SK-N-MC (cell line): ENCODE measurements at regions not wholly inside any gene's neighbourhood (a gene's known extent, or its start where the extent isn't known, plus 50 kb on each side); places are given as distances from the start of the nearest gene placed in this dataset.

Experiments used
- EZH2 ChIP-seq: fragments of 200-600 bp; sonication (generic); IDR thresholded peaks from one replicate; pipeline ENCODE4 v1.6.1; 2017; ENCODE audit warnings: antibody characterized with exemption
- FOXP2 ChIP-seq: optimal IDR thresholded peaks from 2 replicates; pipeline ENCODE3; 2011; ENCODE audit warnings: mild to moderate bottlenecking, moderate library complexity; ENCODE audit not compliant: insufficient read depth; ENCODE audit errors: extremely low read length, control extremely low read depth
- POLR2AphosphoS5 ChIP-seq: IDR thresholded peaks from 2 replicates; pipeline ENCODE4 v1.6.1; 2012; ENCODE audit warnings: mild to moderate bottlenecking, low read depth, low read length, borderline replicate concordance

DNA sequence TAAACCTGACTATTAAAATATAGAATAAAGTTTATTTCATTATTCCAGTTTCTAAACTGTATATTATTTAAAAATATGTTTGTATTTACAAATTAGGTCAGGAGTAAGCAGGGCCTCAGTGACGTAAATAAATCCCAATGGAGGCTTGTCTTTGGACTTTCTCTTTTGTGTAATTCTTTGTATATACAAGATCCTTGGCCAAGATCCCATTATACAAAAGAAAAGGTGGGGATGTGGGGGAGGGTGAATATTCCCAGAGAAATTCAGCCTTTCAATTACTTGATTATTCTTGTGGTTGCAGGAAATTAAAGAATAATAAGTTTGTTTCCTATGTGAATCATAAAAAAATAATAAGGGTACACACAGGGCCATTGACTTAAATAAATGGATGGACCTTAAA is 178.7 kb upstream of the PRPS1L1 start:
- no peak for TF ChIP-seq POLR2AphosphoS5
- TF ChIP-seq EZH2 = no peak
- TF ChIP-seq FOXP2 = no peak
